C4-2B (cell line): ENCODE measurements at regions not wholly inside any gene's neighbourhood (a gene's known extent, or its start where the extent isn't known, plus 50 kb on each side); places are given as distances from the start of the nearest gene placed in this dataset.

ENCODE experiments used
- CTCF ChIP-seq: fragments of 450-650 bp; conservative IDR thresholded peaks from 2 replicates; pipeline ENCODE4 v1.5.1; 2017; ENCODE audit warnings: mild to moderate bottlenecking
- ZFX ChIP-seq: fragments of 450-650 bp; IDR thresholded peaks from 2 replicates; pipeline ENCODE4 v1.6.1; 2017

- TF ChIP-seq CTCF: no peak
- TF ChIP-seq ZFX: no peak
Observed at GRCh38 chr3:66703501-66703900, 202.7 kb upstream of the LRIG1 start.
